Suprapubic skin (tissue), 3 donors: ENCODE measurements at regions not wholly inside any gene's neighbourhood (a gene's known extent, or its start where the extent isn't known, plus 50 kb on each side); places are given as distances from the start of the nearest gene placed in this dataset.

Experiments
- EP300 ChIP-seq: sonication (generic); formaldehyde crosslinking; IDR thresholded peaks from one replicate; pipeline ENCODE4 v1.6.1; 2017; ENCODE audit warnings: antibody characterized with exemption
- POLR2A ChIP-seq, 2 donors: fragments of 450-650 bp; IDR thresholded peaks; one replicate each; pipeline ENCODE4 v1.6.1; 2017; ENCODE audit warnings: antibody characterized with exemption in 2 of 2, mild to moderate bottlenecking in 2 of 2, moderate library complexity in 2 of 2
- TF ChIP-seq, protein P1 (sequence below), 2 donors: fragments of 200-600 bp in 1 of 2; fragments of 450-650 bp in 1 of 2; sonication (generic) in 1 of 2; IDR thresholded peaks; one replicate each; pipeline ENCODE4 v1.5.1; 2016 to 2019; ENCODE audit warnings: antibody characterized with exemption in 2 of 2, mild to moderate bottlenecking in 1 of 2, moderate library complexity in 1 of 2

GRCh38 chr12:67927815-67928214 is 61.4 kb upstream of the IFNG-AS1 start:
- TF ChIP-seq, protein P1, sequence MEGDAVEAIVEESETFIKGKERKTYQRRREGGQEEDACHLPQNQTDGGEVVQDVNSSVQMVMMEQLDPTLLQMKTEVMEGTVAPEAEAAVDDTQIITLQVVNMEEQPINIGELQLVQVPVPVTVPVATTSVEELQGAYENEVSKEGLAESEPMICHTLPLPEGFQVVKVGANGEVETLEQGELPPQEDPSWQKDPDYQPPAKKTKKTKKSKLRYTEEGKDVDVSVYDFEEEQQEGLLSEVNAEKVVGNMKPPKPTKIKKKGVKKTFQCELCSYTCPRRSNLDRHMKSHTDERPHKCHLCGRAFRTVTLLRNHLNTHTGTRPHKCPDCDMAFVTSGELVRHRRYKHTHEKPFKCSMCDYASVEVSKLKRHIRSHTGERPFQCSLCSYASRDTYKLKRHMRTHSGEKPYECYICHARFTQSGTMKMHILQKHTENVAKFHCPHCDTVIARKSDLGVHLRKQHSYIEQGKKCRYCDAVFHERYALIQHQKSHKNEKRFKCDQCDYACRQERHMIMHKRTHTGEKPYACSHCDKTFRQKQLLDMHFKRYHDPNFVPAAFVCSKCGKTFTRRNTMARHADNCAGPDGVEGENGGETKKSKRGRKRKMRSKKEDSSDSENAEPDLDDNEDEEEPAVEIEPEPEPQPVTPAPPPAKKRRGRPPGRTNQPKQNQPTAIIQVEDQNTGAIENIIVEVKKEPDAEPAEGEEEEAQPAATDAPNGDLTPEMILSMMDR (IDR thresholded peaks at IDR 0.05): no peak
- TF ChIP-seq EP300 (no peak), POLR2A (IDR thresholded peaks at IDR 0.05) (no peak)
